Stimulated activated CD8-positive, alpha-beta memory T cell treated with anti-CD3 and anti-CD28 coated beads, Interleukin-7, amount 100 ng/mL, for 48 hours (primary cell): ENCODE measurements at regions not wholly inside any gene's neighbourhood (a gene's known extent, or its start where the extent isn't known, plus 50 kb on each side); places are given as distances from the start of the nearest gene placed in this dataset.

Source experiments
- DNase-seq, 2 donors: peaks; one replicate each; pipeline ENCODE4 v3.0.0-alpha.2; 2020; ENCODE audit warnings: low read depth in 1 of 2; ENCODE audit errors: extremely low read depth in 1 of 2

DNA sequence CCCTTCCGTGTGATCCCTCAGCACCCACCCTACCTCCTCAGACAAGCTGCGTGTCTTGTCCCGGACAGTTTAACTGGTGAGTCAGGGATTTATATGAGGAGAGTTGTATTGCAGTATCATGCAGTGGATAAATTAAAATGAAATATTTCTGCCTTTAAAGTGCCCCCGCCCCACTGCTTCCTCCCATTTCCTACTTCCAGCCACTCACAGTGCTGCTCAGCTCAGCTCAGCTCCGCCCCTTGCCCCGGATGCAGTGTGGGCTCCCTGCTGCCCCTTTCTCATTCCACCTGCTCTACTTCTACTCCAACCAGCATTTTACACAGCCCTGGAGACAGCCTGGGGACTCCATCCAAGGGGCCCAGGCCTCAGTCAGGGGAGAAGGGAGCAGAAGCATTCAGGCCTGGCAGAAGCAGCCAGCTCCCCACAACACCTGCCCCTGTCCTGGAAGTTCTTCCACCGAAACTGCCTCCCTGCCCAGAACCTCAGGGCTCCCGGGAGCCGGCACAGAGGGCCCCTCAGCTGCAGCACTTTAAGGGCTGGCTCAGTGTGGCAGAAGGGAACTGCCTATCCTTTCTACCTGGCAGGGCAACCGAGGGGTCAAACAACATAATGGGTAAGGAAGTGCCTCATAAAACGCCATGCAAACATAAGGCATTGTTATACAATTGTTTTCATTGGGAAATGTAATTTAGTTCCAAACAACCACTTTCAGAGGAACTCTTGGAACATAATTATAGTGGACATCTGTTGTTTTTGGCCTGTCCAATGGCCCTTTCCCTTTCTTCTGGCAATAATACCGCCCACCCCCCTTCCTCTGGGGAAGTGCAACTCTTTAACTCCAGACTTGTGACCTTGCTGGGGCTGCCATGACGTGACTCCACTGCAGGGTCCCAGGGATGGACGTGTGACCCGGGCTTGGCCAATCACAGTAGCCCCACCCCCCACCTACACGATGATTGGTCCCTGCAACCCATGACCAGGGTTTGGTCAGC is 102.3 kb downstream of the LIPG start:
- no peak for DNase-seq

GRCh38 chr18:49662506-49662905 is 100.6 kb downstream of the LIPG start:
- no peak for DNase-seq

GRCh38 chr18:49658823-49659404 is 97.1 kb downstream of the LIPG start:
- no peak for DNase-seq

GRCh38 chr18:49656073-49656692 is 94.3 kb downstream of the LIPG start:
- DNase-seq: no peak

GRCh38 chr18:49655266-49656072 is 93.6 kb downstream of the LIPG start:
- DNase-seq: no peak

- no peak for DNase-seq
Measured at GRCh38 chr18:49654347-49654746, 92.5 kb downstream of the LIPG start.

DNA sequence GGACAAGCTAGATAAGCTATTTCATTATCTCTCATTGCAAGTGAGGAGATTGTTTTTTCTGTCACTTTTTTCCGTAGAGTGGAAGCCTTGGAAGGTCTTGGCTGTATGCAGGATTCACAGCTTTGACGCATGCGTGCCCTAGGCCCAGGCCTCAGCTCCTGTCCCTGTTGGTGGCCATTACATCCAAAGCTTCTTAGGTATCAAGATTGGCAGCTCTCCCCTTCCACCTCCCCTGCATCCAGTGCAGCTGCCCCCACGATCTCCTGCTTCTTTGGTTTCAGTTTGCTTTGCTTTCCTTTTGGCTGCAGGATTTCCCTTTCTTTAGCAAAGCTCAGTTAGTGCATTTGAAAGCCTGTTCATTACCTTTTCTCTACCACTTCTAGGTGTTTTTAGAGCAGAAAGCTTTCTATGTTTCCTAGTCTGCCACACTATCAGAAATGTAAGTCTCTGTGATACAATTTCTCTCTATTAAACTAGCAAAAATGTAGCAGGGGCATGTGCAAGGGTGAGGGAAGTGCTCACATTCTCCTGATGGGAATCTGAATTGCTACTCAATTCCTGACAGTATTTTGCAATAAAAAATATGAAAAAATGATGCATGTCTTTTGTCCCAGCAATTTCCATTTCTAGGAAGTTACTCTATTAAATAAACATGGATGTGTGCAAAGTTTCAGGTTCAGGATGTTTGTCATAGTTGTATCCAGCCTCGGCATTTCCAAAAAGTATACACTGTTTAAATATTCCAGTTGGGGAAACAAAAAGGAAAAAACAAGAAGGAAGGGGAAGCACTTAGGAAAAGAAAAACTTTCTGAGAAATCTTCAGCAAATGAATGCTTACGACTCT is 91.2 kb downstream of the LIPG start:
- no peak for DNase-seq

- DNase-seq: no peak
Measured at GRCh38 chr18:49651033-49651432, 89.2 kb downstream of the LIPG start.

GRCh38 chr18:49650426-49650891 is 88.6 kb downstream of the LIPG start:
- DNase-seq: no peak

DNA sequence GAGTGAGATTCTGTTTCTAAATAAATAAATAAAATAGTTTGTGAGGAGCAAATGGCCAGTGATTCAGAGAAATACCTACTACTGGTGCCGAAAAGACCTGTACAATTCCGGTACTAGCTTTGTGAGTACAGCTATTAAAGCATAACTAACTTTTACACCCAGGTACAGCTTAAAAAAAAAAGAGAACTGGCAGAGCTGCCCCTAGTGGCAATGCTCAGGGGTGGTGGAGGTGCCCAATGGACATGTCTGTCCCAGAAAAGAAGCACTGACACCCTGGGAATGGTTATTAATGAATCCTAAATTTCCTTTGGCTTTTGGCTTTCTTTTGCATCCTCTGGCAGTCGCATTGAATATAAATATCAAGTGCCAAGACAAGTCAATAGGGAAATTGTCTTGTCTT is 87.0 kb downstream of the LIPG start:
- no peak for DNase-seq
